GM08714 (cell line): ENCODE measurements at regions not wholly inside any gene's neighbourhood (a gene's known extent, or its start where the extent isn't known, plus 50 kb on each side); places are given as distances from the start of the nearest gene placed in this dataset.
A peak's percentile ranks its signal among the peaks of the same experiment; 100 is the strongest.

Source experiments
- H3K4me3 ChIP-seq: fragments of 200-500 bp; sonication (Bioruptor generic); 2 replicates; pipeline ENCODE4 v1.5.1; 2014; ENCODE audit warnings: mild to moderate bottlenecking, low read length, inconsistent platforms
- ZNF274 ChIP-seq: IDR thresholded peaks from 2 replicates; pipeline ENCODE4 v1.6.1; 2012; ENCODE audit warnings: mild to moderate bottlenecking, low read depth, low read length

DNA sequence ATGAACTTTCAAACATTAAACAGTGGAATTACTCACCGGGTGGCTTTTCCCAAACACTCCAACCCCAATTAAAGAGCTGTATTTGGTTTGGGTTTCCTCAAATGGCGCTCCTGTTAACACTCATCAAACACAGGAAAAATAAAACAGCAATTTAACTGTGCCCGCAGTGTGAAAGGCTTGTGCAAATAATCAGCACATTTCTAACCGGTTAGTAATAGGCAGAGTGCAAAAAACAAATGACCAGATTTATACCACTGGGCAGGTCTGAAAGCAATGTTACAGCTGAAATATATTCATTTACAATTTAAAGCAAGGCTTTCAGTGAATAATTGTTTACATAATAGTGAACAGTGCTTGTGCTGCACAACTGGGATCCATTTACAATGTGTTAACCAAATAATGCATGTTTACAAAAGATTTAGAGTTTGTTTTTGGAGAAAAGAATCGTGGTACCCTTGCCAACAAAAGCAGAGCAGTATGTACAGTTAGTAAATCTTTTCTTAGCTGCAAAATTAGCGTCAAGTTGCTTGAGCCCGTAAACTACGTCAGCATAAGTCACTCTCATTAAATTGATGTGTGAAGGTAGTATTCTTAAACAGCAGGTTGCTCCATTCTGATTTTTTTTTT is 662.9 kb upstream of the ZNF608 start:
- TF ChIP-seq ZNF274: no peak
- no peak overlapping the region for H3K4me3 ChIP-seq

- H3K4me3 ChIP-seq: no peak overlapping the region; the same call in 1 of the 2 replicates
- TF ChIP-seq ZNF274: no peak
These were observed 663.6 kb upstream of the ZNF608 start for GRCh38 chr5:125409861-125410536.

DNA sequence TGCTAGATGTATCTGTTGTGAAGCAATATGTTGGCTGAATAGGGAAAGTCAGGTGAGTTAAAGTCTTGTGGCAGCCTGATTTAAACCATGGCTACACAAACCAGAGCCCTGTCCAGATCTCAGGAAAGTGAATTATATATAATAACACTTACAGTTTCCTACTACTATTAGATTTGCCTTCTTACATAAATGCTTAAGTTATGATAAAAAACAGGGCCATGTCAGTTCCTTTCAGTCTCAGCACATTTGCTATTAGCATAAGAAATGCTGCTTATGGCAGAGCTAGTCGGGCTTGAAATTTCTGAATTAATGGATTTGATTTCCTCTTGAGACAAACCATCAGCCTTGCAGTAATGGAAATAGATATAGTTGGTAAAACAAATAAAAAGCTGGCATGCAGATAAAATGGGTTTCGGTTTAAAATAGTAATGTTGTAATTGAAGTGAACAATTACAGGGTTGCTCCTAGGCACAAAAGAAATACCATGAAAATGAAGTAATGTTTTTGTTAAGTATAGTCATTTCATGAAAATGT is 664.2 kb upstream of the ZNF608 start:
- H3K4me3 ChIP-seq: no peak overlapping the region

GRCh38 chr5:125411071-125411743 is 664.8 kb upstream of the ZNF608 start:
- peak overlapping the region; percentile 52; the same call in 1 of the 2 replicates for H3K4me3 ChIP-seq
- TF ChIP-seq ZNF274: no peak

More for the DNA sequence above, 664.2 kb upstream of the ZNF608 start:
- TF ChIP-seq ZNF274: no peak

DNA sequence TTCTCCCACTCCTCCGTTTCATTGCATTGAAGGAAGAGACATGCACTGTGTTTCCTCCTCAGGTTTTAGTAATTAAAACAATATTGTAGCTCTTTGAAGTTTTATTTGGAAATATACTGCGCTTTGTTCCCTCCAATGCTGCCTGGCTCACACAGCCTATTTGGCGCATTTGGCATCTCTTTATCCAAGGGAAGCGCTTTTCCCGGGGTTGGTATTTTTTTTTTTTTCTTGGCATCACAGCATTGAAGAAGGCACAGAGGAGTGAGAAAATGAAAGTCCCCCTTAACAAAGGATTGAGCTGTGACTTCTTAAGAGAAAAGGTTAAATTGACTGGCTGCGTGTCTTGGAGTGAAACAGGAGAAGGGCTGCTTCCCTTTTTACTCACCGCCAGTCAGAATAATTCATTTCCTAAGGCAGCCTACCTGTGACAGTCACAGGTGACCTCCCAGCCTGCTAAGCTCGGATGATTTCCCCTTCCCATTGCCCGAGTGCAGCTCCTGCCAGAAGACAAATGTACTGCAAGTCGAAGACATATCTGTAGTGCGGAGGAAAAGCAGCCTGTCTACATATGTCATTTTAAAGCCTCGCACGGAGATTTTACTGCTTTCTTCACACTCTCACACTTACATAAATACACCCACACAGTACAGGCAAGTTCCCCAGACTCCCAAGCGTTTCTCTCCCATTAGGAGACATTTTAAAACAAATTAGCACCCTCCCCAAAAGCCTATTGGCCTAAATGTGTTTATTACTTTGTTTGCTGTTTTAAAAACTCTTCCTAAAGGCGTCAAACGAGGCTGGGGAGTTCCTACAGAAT is 665.5 kb upstream of the ZNF608 start:
- no peak for TF ChIP-seq ZNF274
- H3K4me3 ChIP-seq: peak overlapping the region; percentile 52

- TF ChIP-seq ZNF274: no peak
- no peak overlapping the region for H3K4me3 ChIP-seq
These were observed 666.4 kb upstream of the ZNF608 start for GRCh38 chr5:125412561-125413495.

DNA sequence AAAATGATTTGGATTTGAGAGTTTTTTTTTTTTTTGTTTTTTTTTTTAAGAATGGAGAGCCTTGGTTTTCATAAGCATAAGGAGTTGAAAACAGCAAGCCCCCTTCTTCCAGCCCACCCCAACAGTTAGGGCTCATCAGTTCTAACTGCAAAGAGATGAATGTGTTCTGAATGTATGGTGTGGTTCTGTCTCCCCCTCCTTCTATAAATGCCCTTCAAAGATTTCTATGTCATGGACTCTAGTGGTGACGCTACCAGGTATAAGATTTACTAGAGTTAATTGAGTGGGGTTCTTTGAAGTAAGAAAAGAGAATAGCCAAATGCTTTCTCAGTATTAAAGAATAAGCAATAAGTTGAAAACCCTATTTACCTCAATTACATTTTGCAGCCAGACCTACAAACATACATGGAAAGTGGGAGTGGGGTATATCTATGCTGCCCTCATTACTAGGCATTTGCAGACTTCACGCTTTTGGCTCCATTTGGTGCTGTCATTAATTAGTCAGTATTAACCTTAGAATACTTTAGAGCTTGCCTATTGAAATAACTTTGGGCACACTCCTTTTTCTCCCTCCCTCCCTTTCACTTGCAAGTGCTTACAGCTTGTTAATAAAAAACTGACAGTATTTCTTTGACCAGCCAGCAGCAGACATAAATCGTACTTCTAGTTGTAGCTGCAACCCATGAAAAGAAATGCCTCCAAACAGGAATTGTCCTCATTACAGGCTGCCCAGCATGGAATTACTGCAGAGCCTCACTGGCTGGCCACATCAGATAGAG is 667.2 kb upstream of the ZNF608 start:
- no peak for TF ChIP-seq ZNF274
- H3K4me3 ChIP-seq: no peak overlapping the region

- no peak overlapping the region for H3K4me3 ChIP-seq
- TF ChIP-seq ZNF274: no peak
These were observed 668.7 kb upstream of the ZNF608 start for GRCh38 chr5:125415126-125415525.

DNA sequence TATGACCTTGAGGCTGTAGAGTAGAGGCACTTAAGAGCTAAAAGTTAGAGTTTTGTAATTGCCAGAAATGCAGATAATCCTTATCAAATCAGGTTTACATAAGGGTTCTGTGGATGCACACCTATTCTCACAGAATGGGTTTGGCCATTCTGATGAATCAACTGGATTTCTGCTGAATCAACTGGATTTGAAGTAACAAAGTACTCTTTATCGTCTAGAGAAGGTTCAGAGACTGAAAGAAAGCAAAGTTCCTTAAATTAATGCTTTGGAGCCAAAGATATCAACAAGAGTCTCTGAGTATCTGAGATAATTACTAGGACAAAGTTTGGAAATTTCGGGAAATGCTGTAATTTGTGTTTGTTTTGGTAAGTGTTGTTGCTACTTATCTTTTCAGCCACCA is 669.6 kb upstream of the ZNF608 start:
- no peak for TF ChIP-seq ZNF274
- no peak overlapping the region for H3K4me3 ChIP-seq

- TF ChIP-seq ZNF274: no peak
- no peak overlapping the region for H3K4me3 ChIP-seq
These were observed 674.6 kb upstream of the ZNF608 start for GRCh38 chr5:125421006-125421405.

- no peak overlapping the region for H3K4me3 ChIP-seq
- TF ChIP-seq ZNF274: no peak
These were observed 675.9 kb upstream of the ZNF608 start for GRCh38 chr5:125422342-125422741.

DNA sequence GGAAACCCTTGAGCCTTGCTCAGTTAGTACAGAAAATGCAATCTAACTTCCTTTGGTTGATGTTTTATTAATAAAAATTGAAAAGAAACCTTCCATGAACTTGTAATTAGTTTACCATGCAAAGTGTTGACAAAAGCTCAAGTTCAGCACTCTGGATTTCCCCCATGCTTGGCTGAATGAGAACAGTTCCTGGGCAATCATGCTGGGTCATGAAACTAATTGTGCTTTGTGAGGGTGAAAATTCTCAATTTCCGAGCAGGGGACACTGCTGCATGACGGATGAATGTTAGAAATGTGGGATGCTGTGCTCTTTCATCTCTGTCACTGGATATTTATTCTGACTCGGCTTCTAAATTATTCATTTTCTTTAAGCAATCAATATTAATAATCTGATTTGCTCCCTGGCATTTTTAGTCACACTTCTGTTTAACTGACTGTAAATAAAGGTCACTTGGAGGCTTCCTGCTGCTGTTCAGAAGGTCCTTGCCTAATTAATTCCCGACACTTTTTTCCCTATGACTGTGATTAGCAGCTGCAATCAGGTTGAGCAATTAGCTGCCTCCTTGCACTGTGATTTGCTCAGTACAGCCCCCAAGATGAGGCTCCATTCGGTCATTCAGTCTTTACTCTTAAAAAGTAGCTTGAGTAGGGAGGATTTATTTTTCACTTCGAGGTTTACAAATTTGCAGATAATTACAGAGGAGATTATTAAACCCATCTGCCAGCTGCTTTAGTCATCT is 678.1 kb upstream of the ZNF608 start:
- no peak for TF ChIP-seq ZNF274
- H3K4me3 ChIP-seq: no peak overlapping the region
